Cardiac fibroblast (primary cell): ENCODE measurements at regions not wholly inside any gene's neighbourhood (a gene's known extent, or its start where the extent isn't known, plus 50 kb on each side); places are given as distances from the start of the nearest gene placed in this dataset.

Experiments
- DNase-seq, 2 donors: peaks; one replicate each; pipeline versions ENCODE4 v3.0.0 to v3.0.0-alpha.2; 2010; ENCODE audit warnings: low read depth in 2 of 2
- H3K4me3 ChIP-seq, 2 donors: replicated peaks in 1 of 2; 1 replicate in 1 of 2; 2 replicates in 1 of 2; pipeline ENCODE4 v1.5.1; 2011; ENCODE audit warnings: low read depth in 2 of 2, low read length in 2 of 2, mild to moderate bottlenecking in 2 of 2, moderate library complexity in 1 of 2
- TF ChIP-seq, protein P1 (sequence below): IDR thresholded peaks from one replicate; pipeline ENCODE4 v1.5.1; 2011; ENCODE audit warnings: low read depth, mild to moderate bottlenecking, low read length, inconsistent platforms

DNA sequence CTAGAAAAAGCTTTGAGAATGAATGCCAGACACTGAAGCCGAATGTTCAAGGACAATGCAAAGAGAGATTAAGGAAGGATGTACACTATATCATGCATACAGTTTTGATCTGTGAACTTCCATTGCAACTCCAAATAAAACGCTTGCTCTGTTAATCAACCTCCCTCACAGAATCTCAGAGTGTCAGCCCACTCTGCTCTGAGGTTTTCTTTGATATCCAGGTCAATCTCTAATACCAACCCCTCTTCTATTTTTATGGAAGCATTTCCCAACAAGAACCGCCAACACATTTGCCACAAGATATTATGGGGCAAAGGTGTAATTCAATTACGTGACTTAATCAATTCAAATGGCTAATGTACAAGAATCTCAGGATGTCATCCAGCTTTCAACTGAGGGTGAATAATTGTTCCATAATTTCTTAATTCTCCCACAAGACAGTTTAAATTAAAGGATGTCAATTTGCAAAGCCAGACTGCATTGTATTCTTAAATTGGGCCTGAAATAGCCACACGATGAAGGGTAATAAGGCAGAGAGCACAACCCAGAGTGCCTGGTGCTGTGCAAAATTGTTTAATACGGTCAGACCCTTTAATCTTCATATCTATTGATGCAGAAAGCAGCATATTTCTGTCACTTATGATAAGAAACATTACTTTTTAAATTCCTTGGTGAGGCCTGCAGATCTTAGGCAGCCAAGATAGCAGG is 459.2 kb upstream of the DAB1 start:
- no peak for DNase-seq
- TF ChIP-seq, protein P1, sequence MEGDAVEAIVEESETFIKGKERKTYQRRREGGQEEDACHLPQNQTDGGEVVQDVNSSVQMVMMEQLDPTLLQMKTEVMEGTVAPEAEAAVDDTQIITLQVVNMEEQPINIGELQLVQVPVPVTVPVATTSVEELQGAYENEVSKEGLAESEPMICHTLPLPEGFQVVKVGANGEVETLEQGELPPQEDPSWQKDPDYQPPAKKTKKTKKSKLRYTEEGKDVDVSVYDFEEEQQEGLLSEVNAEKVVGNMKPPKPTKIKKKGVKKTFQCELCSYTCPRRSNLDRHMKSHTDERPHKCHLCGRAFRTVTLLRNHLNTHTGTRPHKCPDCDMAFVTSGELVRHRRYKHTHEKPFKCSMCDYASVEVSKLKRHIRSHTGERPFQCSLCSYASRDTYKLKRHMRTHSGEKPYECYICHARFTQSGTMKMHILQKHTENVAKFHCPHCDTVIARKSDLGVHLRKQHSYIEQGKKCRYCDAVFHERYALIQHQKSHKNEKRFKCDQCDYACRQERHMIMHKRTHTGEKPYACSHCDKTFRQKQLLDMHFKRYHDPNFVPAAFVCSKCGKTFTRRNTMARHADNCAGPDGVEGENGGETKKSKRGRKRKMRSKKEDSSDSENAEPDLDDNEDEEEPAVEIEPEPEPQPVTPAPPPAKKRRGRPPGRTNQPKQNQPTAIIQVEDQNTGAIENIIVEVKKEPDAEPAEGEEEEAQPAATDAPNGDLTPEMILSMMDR = no peak
- H3K4me3 ChIP-seq = no peak overlapping the region

DNA sequence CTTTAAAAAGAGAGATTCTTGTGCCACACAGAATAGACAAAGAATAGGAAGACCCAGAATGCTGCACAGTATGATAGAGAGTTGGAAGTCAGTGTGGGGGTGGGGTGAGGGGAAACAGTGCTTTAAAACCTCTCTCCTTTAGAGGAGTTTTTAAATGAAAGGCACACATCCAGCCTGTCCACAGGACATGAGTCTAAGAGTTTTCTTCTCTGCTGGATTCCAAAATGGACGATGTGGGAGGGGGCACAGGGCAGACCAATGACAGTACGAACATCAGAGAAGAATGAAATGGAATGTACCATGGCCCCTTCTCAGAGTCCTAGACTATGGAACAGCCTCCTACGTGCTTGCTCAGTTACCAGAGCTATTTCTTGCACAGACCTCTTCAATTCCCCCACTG is 458.2 kb upstream of the DAB1 start:
- no peak for DNase-seq
- H3K4me3 ChIP-seq = no peak overlapping the region
- TF ChIP-seq, protein P1 = no peak

DNA sequence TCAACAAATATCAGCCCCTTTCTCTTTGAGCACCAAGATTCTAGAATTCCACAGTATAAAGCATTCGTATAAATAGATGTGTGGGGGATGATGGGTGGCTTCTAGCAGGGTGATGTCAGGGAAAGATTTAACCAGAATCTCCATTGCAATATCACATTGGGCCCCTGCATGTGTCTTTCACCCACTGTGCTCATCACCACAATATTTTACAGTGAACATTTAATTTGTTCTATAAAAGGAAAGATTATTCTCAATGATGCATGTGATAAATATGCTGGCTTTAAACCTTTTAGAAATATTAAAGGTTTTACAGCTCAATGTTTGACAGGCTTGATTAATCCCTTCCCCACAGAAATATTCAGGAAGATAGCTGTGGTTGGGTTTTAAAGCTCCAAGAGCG is 457.8 kb upstream of the DAB1 start:
- H3K4me3 ChIP-seq = no peak overlapping the region
- TF ChIP-seq, protein P1 = no peak
- no peak for DNase-seq

DNA sequence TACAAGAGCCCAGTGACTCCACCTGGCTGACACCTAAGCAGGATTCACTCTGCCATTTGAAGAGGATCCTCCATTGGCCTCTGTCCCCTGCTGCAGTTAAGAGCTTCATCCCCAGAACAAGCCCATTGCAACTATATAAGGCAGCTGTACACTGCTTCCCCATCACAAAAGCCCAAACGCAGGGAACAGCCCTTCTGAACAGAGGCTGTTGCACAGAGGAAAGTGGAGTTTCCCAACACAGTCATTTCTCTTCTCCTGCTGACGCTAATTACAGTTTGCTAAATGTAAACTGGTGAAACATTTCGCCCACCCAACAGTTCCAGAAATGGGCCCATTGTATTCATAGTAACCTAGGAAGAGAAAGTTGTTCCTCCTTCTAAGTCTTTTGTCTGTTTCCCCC is 455.8 kb upstream of the DAB1 start:
- H3K4me3 ChIP-seq = no peak overlapping the region
- DNase-seq = no peak
- TF ChIP-seq, protein P1 = no peak

DNA sequence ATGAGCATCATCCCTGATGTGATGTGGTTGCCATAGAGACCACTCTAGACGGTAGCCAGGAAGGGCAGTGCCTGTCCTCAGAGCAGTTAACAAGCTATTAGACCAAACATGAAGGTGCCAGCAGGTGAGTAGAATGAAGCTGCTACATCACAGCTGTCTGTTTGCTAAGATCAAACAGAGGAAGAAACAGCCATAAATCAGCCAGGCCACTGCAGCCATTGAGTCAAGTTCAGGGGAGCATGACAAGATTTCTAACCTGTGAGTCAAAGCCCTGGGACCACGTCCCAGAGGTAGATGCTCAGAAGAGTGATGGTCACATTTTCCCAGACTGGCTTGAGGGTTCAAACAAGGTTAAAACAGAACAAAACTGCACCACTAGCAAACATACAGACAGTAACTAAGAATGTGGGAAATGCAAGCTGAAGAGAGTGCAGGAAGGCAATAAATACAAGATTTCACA is 450.6 kb upstream of the DAB1 start:
- TF ChIP-seq, protein P1 = no peak
- DNase-seq = no peak
- no peak overlapping the region for H3K4me3 ChIP-seq

DNA sequence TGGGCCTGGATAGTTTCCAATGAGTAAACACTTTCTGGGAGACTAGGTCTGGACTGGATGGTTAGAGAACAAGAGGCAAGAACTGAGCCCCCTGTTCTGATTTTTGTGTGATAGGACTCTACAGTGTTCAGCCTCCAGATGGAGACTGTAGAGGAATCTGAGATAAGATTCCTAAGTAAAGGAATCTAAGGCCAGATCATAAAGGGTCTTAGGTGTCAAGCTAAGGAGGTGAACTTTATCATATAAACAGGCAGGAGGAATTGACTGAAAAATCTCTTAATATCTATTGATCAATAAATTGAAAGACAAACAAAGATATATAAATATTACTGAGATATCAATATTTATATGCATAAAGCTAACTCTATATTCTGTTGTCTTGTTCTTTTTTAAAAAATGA is 449.1 kb upstream of the DAB1 start:
- DNase-seq = no peak
- TF ChIP-seq, protein P1 = no peak

DNA sequence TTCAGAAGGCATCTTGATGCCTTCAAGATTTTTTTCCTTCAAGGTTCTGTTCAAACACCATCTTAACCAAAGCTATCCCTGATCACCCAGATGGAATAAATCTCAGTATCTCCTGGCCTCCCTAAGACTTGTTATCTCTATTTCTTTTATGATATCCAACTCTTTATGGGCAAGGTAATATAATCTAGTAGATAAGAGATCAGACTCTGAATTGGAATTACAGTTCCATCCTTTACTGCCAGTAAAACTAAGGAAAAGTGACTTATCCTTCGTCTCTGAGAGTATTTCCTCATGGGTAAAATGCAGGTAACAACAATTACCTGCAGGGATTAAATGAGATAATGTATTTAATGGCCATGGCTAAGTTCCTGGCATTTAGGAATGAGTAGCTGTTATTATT is 445.0 kb upstream of the DAB1 start:
- H3K4me3 ChIP-seq = no peak overlapping the region
- TF ChIP-seq, protein P1 = no peak
- DNase-seq = no peak

More for the DNA sequence above, 449.1 kb upstream of the DAB1 start:
- no peak overlapping the region for H3K4me3 ChIP-seq
